Fibroblast of peridontal ligament (primary cell): ENCODE measurements at regions not wholly inside any gene's neighbourhood (a gene's known extent, or its start where the extent isn't known, plus 50 kb on each side); places are given as distances from the start of the nearest gene placed in this dataset.

Experiments used
- DNase-seq: peaks from one replicate; pipeline ENCODE4 v3.0.0-alpha.2; 2010; ENCODE audit errors: extremely low read depth

DNA sequence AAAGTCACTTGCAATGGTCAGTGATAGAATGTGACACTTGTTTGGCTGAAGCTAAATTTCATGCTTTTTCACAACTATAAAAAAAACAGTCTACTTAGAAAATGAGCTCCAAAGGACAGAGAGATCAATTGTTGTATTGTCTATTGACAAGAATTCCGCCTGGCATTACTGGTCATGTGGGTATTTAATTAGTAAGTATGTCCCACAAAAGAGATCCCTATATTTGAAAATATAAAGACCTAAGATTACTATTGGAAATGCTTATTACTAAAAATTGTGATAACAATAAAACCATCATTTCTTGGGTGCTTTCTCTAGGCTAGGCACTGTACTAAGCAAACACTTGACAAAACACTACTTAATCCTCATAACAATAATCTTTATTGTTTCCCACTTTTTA lies 745.2 kb upstream of the C9orf72 start:
- no peak for DNase-seq

DNA sequence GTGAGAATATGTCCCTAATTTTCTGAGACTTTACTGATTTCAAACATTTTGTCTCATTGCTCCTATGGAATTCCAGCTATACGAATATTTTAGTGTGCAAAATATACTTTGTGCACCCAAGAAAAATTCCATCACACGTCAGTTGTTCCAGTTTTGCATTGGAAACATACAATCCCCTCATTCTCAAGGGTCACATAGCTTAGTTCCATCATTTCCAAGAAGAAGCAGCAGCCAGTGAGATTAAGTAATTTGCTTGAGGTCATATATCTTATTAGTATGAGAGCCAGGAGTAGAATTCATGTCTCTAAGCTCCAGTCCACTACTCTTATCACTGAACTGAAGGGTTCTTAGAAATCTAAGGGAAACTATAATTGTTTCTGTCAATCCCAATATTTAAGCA lies 746.7 kb upstream of the C9orf72 start:
- DNase-seq = no peak

DNA sequence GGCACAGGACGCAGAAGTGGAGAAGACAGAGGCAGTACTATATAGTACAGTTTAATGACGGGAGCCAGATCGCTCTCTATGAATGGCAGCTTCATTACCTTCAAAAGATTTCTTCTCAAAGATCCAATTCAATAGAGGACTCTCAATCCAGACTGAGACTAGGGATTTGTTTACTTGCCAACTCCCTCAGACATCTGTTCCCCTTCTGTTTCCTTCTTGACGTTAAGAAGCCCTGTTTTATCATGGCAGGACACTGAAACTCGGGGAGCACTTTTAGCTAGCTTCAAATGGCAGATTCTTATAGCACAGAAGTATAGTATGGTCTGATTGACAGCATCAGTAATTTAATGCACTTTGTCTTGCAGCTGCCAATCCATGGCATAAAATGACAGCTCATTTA lies 747.3 kb upstream of the C9orf72 start:
- no peak for DNase-seq

DNA sequence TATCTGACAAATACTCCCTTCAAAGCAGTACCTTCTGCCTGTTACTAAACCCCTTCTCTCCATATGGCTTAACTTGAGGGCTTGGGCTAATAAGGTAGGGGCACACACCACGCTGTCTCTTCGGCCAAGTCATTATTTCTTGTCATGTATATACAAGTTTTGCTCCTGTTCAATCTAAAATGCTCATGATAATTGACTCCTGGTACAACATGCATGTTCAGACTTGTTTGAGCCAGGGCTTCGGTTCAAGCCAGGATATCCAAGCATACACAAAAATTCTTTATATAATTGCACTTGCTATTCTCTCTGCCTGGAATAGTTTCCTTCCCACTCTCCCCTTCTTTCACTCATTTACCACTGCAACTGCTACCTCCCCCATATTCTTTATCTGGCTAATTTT lies 756.0 kb upstream of the C9orf72 start:
- DNase-seq = peak; percentile 2

DNA sequence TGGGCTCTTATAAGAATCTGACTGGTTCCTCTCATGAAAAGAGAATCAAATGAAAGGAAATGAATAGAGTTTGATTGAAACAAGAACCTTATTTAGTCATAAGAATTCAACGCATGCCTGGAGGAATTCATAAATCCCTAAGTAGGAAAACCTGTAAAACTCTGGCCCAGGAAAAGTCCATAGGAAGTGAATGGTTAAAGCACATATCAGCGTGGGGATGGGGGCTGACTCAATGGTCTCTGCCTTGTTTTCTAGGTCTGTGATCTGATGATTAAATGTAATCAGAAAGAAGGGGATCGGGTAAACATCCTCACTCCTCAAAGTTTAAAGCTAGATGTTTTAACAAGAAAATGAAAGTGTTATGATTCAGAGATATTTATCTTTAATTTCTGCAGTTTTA lies 759.4 kb upstream of the C9orf72 start:
- peak; percentile 2 for DNase-seq

- DNase-seq = no peak
These were observed 768.6 kb upstream of the C9orf72 start for GRCh38 chr9:28341913-28342312.

- DNase-seq = no peak
These were observed 769.6 kb upstream of the C9orf72 start for GRCh38 chr9:28342815-28343338.

- no peak for DNase-seq
These were observed 789.9 kb upstream of the C9orf72 start for GRCh38 chr9:28363151-28363562.

GRCh38 chr9:28365020-28365640 lies 791.8 kb upstream of the C9orf72 start:
- DNase-seq = peak; percentile 68

- peak; percentile 75 for DNase-seq
These were observed 792.4 kb upstream of the C9orf72 start for GRCh38 chr9:28365728-28366127.

- no peak for DNase-seq
These were observed 805.0 kb upstream of the C9orf72 start for GRCh38 chr9:28378231-28378630.

- DNase-seq = no peak
These were observed 805.8 kb upstream of the C9orf72 start for GRCh38 chr9:28379082-28379481.

- DNase-seq = no peak
These were observed 816.1 kb upstream of the C9orf72 start for GRCh38 chr9:28389411-28389810.

DNA sequence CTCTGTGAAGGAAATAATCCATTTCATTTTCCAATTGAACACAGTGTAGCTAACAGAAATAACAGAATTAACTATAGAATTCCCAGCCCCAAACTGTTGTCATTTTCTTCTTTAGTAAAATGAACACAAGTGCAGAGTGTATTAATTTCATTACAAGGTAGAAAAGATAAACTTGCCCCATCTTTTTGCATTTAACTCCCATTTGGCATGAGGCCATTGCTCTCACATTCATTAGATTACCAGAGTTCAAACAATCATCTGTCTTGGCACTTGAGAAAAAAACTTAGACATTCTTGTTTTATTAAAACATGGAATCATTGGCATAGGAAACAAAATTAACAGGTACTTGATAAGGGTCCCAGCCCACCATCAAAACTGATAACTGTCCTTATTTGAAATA lies 821.5 kb upstream of the C9orf72 start:
- no peak for DNase-seq

DNA sequence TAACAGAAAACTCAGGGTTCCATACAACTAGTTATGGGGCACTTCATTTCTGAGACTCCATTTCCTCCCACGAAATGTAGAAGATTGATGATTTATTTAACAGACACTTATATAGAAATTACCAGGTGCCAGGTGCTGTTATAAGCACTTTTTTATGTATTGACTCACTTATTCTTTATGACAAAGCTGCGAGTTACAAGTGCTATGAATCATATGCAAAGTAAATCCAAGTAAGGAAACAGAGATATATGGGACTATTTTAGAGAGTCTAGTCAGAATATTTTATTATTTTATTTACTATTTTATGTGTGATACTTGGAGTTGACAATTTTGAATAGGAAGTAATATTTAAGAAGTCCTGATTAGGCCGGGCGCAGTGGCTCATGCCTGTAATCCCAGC lies 822.8 kb upstream of the C9orf72 start:
- no peak for DNase-seq

GRCh38 chr9:28407351-28407750 lies 834.1 kb upstream of the C9orf72 start:
- DNase-seq = no peak

GRCh38 chr9:28409919-28410318 lies 836.6 kb upstream of the C9orf72 start:
- no peak for DNase-seq

GRCh38 chr9:28410411-28410810 lies 837.1 kb upstream of the C9orf72 start:
- DNase-seq = no peak

GRCh38 chr9:28413471-28413870 lies 840.2 kb upstream of the C9orf72 start:
- no peak for DNase-seq

DNA sequence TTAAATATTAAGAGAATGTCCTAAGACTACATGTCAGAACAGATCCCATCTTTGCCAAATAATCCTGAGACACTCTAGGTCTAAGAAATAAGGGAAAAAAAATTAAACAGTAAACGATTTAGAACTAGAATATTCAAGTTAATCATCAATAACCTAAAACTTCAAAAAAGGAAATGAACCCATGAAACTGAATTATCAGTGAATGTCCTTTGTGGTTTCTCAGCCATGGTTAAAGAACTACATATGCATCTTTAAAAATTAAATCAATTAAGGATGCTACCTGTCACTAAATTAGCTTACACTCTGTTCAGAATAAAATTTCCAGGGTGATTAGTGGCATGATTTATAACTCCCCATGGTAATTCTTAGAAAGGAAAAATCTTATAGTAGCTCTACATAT lies 850.0 kb upstream of the C9orf72 start:
- no peak for DNase-seq

GRCh38 chr9:28435456-28435855 lies 862.2 kb upstream of the C9orf72 start:
- DNase-seq = no peak

GRCh38 chr9:28439688-28440087 lies 866.4 kb upstream of the C9orf72 start:
- no peak for DNase-seq

DNA sequence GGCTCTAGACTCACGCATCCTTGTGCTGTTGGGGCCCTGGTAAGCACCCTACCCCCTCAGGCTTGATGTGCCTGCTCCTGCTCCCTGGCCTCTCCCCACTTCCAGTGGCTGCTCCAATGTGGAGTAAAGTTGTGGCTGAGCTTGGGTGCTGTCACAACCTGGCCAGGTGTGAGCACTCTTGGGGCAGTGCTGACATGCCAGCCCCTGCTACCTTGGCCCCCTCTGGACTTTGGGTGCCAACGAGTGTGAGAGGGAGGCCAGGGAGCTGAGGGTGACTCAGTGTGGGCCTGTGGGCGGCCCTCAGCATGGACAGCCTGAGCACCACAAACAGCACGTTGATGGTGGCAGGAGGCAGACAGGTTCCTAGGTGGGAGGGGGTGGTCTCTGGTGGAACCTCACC lies 870.2 kb upstream of the C9orf72 start:
- DNase-seq = no peak

GRCh38 chr9:28444637-28445036 lies 871.4 kb upstream of the C9orf72 start:
- no peak for DNase-seq
